ENCODE measurements at regions not wholly inside any gene's neighbourhood (a gene's known extent, or its start where the extent isn't known, plus 50 kb on each side); places are given as distances from the start of the nearest gene placed in this dataset.

- DNase-seq: no peak
Measured at GRCh38 chr10:78853864-78854263, 214.9 kb upstream of the ZMIZ1 start.

- no peak for DNase-seq
Measured at GRCh38 chr10:78856421-78856820, 212.3 kb upstream of the ZMIZ1 start.

GRCh38 chr10:78857193-78857592 is 211.6 kb upstream of the ZMIZ1 start:
- DNase-seq: no peak

GRCh38 chr10:78859266-78859665 is 209.5 kb upstream of the ZMIZ1 start:
- DNase-seq: no peak

- no peak for DNase-seq
Measured at GRCh38 chr10:78859769-78860168, 209.0 kb upstream of the ZMIZ1 start.

GRCh38 chr10:78860260-78860914 is 208.4 kb upstream of the ZMIZ1 start:
- no peak for DNase-seq

GRCh38 chr10:78861529-78862327 is 207.0 kb upstream of the ZMIZ1 start:
- DNase-seq: no peak

GRCh38 chr10:78862328-78862640 is 206.5 kb upstream of the ZMIZ1 start:
- DNase-seq: no peak

- DNase-seq: no peak
Measured at GRCh38 chr10:78863140-78863905, 205.4 kb upstream of the ZMIZ1 start.

- no peak for DNase-seq
Measured at GRCh38 chr10:78863906-78864239, 204.9 kb upstream of the ZMIZ1 start.

GRCh38 chr10:78864761-78865537 is 203.8 kb upstream of the ZMIZ1 start:
- DNase-seq: no peak

- no peak for DNase-seq
Measured at GRCh38 chr10:78865538-78865875, 203.3 kb upstream of the ZMIZ1 start.

GRCh38 chr10:78865931-78866717 is 202.6 kb upstream of the ZMIZ1 start:
- no peak for DNase-seq

- no peak for DNase-seq
Measured at GRCh38 chr10:78866731-78867554, 201.8 kb upstream of the ZMIZ1 start.

GRCh38 chr10:78867555-78867939 is 201.2 kb upstream of the ZMIZ1 start:
- no peak for DNase-seq

GRCh38 chr10:78868048-78868447 is 200.7 kb upstream of the ZMIZ1 start:
- no peak for DNase-seq

GRCh38 chr10:78868456-78868855 is 200.3 kb upstream of the ZMIZ1 start:
- DNase-seq: no peak

- no peak for DNase-seq
Measured at GRCh38 chr10:78868861-78869260, 199.9 kb upstream of the ZMIZ1 start.

- no peak for DNase-seq
Measured at GRCh38 chr10:78869508-78870454, 199.0 kb upstream of the ZMIZ1 start.

- no peak for DNase-seq
Measured at GRCh38 chr10:78870458-78870857, 198.3 kb upstream of the ZMIZ1 start.

- DNase-seq: no peak
Measured at GRCh38 chr10:78871796-78872195, 197.0 kb upstream of the ZMIZ1 start.
